Ovary (tissue), 3 donors: ENCODE measurements at regions not wholly inside any gene's neighbourhood (a gene's known extent, or its start where the extent isn't known, plus 50 kb on each side); places are given as distances from the start of the nearest gene placed in this dataset.

Experiments used
- EP300 ChIP-seq: sonication (generic); formaldehyde crosslinking; IDR thresholded peaks from one replicate; pipeline ENCODE4 v1.6.1; 2017; ENCODE audit warnings: antibody characterized with exemption
- TF ChIP-seq, protein P1 (sequence below), 3 donors: fragments of 450-650 bp in 2 of 3; fragments of 200-600 bp in 1 of 3; IDR thresholded peaks; one replicate each; pipeline versions ENCODE4 v1.5.1 to v1.8.0; 2016 to 2022; ENCODE audit warnings: antibody characterized with exemption in 3 of 3, mild to moderate bottlenecking in 1 of 3
- donor health status: DM: no; HTN: no; CAD: no.

DNA sequence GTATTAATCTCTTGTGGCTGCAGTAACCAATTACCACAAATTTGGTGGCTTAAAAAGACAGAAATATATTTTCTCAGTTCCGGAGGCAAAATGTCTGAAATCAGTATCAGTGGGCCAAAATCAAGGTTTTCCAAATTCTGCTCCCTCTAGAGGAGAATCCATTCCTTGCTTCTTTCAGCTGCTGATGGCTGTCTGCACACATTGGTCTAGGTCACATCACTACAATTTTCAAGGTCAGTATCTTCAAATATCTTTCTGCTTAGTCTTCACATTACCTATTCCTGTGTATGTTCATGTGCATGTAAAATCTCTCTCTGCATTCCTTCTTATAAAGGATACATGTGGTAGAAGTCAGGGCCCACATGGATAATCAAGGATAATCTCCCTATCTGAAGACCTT, 999.4 kb downstream of the KCNT2 start:
- TF ChIP-seq, protein P1, sequence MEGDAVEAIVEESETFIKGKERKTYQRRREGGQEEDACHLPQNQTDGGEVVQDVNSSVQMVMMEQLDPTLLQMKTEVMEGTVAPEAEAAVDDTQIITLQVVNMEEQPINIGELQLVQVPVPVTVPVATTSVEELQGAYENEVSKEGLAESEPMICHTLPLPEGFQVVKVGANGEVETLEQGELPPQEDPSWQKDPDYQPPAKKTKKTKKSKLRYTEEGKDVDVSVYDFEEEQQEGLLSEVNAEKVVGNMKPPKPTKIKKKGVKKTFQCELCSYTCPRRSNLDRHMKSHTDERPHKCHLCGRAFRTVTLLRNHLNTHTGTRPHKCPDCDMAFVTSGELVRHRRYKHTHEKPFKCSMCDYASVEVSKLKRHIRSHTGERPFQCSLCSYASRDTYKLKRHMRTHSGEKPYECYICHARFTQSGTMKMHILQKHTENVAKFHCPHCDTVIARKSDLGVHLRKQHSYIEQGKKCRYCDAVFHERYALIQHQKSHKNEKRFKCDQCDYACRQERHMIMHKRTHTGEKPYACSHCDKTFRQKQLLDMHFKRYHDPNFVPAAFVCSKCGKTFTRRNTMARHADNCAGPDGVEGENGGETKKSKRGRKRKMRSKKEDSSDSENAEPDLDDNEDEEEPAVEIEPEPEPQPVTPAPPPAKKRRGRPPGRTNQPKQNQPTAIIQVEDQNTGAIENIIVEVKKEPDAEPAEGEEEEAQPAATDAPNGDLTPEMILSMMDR (IDR thresholded peaks at IDR 0.05): no peak
- no peak for TF ChIP-seq EP300
